ENCODE measurements at regions not wholly inside any gene's neighbourhood (a gene's known extent, or its start where the extent isn't known, plus 50 kb on each side); places are given as distances from the start of the nearest gene placed in this dataset.

DNA sequence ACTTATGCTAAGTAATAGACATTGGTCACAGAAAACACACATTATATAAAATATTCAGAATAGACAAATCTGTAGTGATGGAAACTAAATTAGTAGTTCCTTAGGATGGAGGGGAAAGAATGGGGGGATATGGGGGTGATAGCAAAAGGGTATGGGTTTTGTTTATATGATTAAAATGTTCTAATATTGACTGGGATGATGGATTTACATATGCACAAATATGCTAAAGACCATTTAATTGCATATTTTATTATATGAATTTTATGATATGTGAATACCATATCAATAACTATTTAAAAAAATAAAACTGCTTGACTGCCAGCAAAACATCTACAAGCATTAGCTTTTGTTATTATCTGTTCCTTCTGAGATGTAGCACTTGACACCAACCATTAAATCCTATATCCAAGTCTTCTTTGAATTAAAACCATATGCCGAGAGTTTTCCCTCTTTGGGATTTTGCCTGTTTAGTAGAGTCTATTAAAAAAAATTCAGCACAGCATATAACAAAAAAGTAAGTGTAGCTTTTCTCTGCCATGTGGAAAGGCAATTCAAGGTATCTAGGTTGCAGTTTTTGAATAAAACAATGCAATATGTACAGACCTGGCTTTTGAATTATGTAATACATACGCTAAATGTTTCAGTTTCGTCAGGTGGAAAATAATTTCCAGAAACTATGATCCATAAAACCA lies 2584.1 kb upstream of the PCDH20 start:
- DNase-seq: no peak

DNA sequence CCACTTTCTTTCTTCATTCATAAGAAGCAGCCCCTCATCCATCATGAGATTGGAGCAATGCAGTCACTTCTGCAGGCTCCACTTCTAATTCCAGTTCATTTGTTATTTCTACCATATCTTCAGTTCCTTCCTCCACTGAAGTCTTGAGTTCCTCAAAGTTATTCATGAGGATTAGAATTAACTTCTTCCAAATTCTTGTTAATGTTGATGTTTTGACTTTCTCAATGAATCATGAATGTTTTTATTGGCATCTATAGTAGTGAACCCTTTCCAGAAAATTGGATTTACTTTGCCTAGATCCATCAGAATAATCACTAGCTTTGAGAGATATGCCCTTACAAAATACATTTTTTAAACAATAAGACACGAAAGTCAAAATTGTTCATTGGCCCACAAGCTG lies 2567.7 kb upstream of the PCDH20 start:
- no peak for DNase-seq

DNA sequence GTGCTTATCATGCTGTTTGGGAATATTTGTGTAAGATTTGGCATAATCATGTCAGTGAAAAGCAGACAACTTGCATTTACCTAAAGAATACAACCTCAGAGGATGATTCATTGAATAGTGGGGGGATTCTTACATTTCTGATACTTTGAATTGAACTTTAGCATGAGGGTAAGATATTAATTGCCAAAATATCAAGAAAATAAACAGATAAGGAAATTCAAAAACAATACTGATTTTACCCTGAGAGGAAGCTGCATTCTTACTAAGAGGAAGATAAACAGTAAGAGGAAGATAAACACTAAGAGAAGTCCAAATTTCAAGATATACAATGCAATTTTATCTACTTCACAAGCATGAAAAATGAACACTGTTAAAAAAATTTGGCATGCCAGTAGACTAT lies 2564.3 kb upstream of the PCDH20 start:
- DNase-seq: no peak

- DNase-seq: no peak
Measured at GRCh38 chr13:63972328-63972727, 2556.7 kb upstream of the PCDH20 start.

- no peak for DNase-seq
Measured at GRCh38 chr13:63954683-63955082, 2539.0 kb upstream of the PCDH20 start.

DNA sequence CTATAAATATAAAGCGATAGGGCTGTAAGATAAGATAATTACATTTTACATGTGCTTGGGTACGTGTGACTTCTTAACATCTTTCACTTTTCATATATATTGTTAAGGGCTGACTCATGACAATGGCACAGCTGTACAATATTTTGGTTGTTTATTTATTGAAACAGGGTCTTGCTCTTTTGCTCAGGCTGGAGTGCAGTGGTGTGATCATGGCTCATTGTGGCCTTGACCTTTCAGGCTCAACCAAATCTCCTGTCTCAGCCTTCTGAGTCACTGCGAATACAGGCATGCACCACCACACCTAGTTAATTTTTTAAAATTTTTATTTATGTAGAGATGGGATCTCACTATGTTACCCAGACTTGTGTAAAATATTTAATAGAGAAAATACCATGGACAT lies 2532.4 kb upstream of the PCDH20 start:
- no peak for DNase-seq

GRCh38 chr13:63944911-63945310 lies 2529.3 kb upstream of the PCDH20 start:
- no peak for DNase-seq

GRCh38 chr13:63942372-63942771 lies 2526.7 kb upstream of the PCDH20 start:
- no peak for DNase-seq

DNA sequence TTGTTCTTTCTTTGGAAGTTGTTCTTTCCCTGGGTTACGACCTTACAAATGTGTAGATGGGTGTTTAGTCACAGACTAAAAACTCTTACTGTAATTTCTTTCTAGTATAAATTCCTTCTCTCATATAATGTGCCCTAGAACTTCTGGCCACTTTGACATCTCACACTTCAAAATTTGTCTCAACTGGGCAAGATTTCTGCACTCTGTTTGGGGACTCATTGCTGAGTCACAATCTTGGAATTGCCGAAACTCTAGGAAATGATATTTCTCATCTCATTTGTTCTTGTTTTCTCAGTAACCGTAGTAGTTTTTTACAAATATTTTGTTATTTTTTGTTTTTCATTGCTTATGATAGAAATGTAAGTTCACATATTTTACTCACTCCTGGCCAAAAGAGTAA lies 2523.2 kb upstream of the PCDH20 start:
- DNase-seq: no peak

DNA sequence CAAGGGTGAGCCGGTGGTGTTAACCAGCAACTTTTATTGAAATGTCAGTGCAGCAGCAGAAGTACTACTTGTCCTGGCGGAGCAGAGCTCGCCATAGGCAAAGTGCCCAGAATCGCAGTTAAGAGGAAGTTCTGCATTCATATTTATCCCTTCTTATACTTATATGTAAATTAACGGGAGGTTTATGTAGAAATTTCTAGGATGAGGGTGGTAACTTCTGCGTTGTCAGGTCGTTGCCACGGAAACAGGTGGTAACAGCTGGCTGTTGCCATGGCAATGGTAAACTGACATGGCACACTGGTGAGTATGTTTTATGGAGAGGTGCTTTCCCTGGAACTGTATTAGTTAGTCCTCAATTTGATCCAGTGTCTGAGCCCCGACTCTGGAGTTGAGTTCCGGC lies 2494.9 kb upstream of the PCDH20 start:
- no peak for DNase-seq

GRCh38 chr13:63909726-63910375 lies 2494.2 kb upstream of the PCDH20 start:
- no peak for DNase-seq

- no peak for DNase-seq
Measured at GRCh38 chr13:63902141-63902540, 2486.5 kb upstream of the PCDH20 start.

DNA sequence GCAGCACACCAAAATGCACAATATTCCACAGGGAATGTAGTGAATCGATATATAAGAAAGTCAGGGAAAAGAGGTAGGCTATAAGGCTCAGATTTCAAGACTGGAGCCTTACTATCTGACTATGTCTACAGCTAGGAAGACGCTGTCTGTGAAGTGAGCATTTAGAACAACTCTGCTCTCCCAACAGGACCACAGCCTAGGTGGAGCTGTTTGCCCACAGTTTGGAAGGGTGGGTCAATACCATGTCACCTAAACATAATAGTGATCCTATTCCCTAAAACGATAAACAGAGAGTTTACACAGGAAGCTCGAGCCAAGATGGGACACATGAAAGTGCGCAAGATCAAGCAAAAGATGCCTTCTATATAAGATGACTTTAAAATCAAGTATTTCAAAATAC lies 2486.0 kb upstream of the PCDH20 start:
- DNase-seq: no peak

DNA sequence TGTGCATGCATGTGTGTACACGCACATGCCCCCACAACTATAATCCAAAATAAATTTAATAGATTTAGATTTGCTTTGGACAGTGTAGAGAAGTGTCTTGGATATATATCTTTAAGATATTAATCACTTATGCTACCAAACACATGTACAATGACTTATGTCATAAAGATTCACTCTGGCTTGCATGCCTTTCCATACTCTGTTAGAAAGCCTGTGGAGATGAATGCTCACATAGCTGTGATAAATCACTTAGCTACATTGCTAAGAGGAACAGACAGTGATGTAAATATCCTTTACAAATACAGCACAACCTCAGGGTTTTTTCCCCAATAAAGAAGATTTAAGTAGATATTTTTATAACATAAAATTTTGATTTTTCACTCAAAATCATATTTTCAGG lies 2484.8 kb upstream of the PCDH20 start:
- DNase-seq: no peak

- no peak for DNase-seq
Measured at GRCh38 chr13:63896321-63896720, 2480.7 kb upstream of the PCDH20 start.

DNA sequence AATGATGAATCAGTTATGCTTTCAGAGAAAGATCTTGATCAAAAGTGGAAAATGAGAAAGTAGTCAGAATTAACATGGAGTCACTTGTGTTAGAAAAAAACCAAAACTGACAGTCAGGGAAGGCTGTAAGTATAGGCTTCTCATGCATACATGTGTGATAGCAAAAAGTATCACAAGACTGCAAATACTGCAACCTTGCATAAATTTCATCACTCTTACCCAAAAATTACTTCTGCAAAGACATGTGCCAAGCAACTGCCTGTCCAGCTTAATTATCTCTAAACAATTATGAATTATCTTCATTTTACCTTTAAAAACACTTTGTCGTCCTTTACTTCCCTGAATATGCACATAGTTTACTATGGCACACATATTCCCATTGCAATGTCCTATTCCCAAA lies 2466.4 kb upstream of the PCDH20 start:
- DNase-seq: no peak

- DNase-seq: no peak
Measured at GRCh38 chr13:63880705-63881104, 2465.1 kb upstream of the PCDH20 start.

- DNase-seq: no peak
Measured at GRCh38 chr13:63873936-63874335, 2458.3 kb upstream of the PCDH20 start.

DNA sequence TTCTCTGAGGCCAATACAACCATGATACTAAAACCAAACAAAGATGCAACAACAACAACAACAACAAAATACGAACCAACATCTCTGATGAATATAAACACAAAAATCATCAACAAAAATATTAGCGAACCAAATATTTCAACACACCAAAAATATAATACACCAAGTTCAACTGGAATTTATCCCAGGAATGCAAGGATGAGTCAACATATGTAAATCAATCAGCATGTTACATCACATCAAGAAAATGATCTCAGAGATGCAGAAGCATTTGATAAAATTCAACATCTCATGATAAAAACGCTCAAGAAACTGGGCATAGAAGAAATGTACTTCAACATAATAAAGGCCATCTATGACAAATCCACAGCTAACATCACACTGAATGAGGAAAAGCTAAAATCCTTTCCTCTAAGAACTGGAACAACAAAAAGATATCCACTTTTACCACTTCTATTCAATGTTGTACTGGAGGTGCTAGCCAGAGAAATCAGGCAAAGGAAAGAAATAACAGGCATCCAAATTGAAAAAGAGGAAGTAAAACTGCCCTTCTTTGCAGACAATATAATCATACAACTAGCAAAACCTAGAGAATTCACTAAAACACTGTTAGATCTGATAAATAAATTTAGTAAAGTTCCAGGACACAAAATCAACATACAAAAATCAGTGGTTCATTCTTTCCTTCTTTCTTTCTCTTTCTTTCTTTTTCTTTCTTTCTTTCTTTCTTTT lies 2448.7 kb upstream of the PCDH20 start:
- DNase-seq: no peak

DNA sequence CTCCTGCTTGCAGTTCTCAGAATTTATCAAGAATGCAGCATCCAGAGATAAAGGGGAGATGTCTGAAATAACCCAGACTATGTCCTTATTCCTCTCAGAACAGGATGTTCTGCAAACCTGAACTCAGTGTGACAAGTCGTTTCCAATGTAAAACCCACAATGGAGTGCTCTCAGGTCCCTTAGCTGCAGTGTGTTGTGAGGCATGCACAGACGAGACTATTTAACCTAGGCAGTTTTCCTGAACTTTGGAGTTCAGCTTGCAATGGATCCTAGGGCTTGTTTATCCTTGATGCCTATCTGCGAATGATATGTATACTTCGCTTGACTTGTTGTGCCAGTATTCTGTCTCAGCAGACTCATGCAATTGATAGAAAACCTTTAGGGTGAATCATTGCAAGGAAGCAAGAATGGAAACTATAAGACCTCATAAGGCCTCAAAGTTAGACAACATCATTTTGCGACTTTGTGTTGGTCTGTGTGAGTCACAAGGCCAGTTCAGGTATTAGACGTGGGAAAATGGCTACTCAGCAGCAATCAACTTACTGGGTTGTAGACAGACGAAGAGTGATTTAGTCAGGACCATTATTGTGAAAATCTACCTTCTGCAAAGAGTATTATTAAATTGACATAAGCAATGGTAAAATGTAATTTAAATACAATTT lies 2439.9 kb upstream of the PCDH20 start:
- DNase-seq: no peak

DNA sequence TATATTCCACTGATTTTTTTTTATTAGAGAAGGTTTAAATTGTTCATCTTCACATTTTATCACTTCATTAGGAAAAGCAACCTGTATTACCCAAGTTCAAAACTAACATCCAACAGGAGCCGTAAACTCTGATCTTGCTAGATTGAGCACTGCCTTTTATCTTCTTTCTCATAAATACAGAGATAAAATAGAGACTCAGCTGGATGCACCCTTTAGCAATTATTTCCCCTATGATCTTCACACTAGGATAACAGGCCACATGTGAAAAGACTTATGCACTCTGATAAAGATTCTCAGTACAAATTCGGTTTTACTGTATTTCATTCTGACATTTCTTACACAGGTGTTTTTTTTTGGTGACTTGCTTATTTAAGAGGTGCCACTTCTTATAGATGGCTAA lies 2438.2 kb upstream of the PCDH20 start:
- DNase-seq: no peak

GRCh38 chr13:63851526-63851925 lies 2435.9 kb upstream of the PCDH20 start:
- no peak for DNase-seq

DNA sequence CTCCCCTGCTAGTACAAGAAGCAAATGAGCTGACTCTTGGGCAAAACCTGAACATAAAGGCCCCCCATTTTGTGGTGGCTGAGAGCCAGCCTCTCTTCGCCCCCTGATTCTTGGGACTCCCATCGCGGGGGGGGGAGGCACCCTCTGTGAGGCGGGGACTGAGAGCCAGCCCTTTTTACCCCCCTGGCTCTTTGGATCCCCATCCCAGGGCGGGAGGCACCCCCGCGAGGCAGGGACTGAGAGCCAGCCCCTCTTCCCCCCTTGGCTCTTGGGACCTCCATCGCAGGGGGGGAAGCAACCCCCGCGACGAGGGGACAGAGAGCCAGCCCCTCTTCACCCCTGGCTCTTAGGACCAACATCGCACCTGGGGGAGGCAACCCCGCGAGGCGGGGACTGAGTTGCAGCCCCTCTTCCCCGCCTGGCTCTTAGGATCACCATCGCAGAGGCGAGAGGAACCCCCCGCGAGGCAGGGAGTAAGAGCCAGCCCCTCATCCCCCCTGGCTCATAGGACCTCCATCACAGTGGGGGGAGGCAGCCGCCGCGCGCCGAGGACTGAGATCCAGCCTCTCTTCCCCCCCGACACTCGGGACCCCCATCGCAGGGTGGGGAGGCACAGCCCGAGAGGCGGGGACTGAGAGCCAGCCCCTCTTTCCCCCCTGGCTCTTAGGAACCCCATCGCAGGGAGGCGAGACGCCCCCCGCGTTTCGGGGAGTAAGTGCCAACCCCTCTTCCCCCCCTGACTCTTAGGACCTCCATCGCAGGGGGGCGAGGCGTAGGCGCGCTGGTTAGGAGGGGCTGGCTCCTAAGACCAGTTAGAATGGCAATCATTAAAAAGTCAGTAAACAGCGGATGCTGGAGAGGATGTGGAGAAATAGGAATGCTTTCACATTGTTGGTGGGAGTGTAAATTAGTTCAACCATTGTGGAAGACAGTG lies 2428.4 kb upstream of the PCDH20 start:
- no peak for DNase-seq
